Activated T-helper 17 cell treated with anti-CD3 and anti-CD28 coated beads, Interleukin-2, amount 50 U/mL, for 72 hours (primary cell): ENCODE measurements at regions not wholly inside any gene's neighbourhood (a gene's known extent, or its start where the extent isn't known, plus 50 kb on each side); places are given as distances from the start of the nearest gene placed in this dataset.
"Not testable (repeated sequence)": the region's sequence is repeated elsewhere in the genome, so short reads cannot be mapped to it uniquely, and the experiment has no call there.

Experiments used
- ATAC-seq: fragments of 150-1000 bp; cut with Tn5 transposase; replicated peaks from 2 replicates; pipeline ENCODE4 v1.10.0; 2021; ENCODE audit warnings: mild to moderate bottlenecking, moderate library complexity
- H3K27ac Mint-ChIP-seq: one replicate; pipeline ENCODE4 v1.8.0; 2022; ENCODE audit warnings: mixed read lengths
- H3K27me3 Mint-ChIP-seq: one replicate; pipeline ENCODE4 v1.8.0; 2022; ENCODE audit warnings: mixed read lengths
- H3K36me3 Mint-ChIP-seq: one replicate; pipeline ENCODE4 v1.8.0; 2022; ENCODE audit warnings: low read depth, mild to moderate bottlenecking, mixed read lengths
- H3K4me1 Mint-ChIP-seq: one replicate; pipeline ENCODE4 v1.8.0; 2022; ENCODE audit warnings: mixed read lengths
- H3K4me3 Mint-ChIP-seq: one replicate; pipeline ENCODE4 v1.8.0; 2022; ENCODE audit warnings: mild to moderate bottlenecking, mixed read lengths
- H3K9me3 Mint-ChIP-seq: one replicate; pipeline ENCODE4 v1.8.0; 2022; ENCODE audit warnings: mixed read lengths

DNA sequence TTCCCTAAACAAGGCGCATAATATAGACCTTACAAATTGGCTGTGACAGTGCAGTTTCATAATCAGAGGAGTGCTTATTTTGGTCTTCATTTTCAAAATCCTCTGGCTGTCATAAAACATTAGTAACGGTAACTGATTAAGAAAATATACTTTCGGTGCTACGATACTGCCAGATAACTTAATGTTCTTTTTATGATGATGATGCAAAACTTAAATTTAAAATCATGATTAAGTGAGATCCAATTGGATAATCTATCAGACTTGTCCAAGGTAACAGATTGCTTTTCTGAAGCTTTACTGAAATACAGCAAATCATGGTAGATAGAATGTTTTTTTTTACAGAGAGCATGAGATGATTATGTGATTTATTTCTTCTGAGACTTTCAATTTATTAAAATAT, 364.2 kb upstream of the CNTN3 start:
- H3K9me3 Mint-ChIP-seq: peaks cover 8% of the 10 kb centered on the region
- no peaks in the 10 kb centered on the region for H3K36me3 Mint-ChIP-seq
- no peaks in the 10 kb centered on the region for H3K4me1 Mint-ChIP-seq
- H3K27ac Mint-ChIP-seq: no peak overlapping the region
- H3K4me3 Mint-ChIP-seq: no peak overlapping the region
- no peak for ATAC-seq
- no peaks in the 10 kb centered on the region for H3K27me3 Mint-ChIP-seq

DNA sequence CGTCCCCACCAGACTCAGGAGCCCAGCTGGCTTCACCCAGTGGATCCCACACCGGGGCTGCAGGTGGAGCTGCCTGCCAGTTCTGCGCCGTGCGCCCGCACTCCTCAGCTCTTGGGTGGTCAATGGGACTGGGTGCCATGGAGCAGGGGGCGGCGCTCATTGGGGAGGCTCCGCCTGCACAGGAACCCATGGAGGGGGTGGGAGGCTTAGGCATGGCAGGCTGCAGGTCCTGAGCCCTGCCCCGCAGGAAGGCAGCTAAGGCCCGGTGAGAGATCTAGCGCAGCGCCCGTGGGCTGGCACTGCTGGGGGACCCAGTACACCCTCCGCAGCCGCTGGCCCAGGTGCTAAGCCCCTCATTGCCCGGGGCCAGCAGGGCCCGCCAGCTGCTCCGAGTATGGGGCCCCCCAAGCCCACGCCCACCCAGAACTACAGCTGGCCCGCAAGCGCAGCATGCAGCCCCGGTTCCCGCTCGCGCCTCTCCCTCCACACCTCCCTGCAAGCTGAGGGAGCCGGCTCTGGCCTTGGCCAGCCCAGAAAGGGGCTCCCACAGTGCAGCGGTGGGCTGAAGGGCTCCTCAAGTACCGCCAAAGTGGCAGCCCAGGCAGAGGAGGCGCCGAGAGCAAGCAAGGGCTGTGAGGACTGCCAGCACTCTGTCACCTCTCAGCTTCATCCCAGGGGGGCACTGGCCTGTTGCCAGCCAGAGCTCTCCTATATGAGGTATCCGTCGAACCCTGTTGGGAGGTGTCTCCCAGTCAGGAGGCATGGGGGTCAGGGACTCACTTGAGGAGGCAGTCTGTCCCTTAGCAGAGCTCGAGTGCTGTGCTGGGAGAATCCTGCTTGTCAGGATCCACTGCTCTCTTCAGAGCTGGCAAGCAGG, 370.8 kb upstream of the CNTN3 start:
- not testable (repeated sequence) for H3K9me3 Mint-ChIP-seq, H3K27ac Mint-ChIP-seq, H3K27me3 Mint-ChIP-seq, H3K4me3 Mint-ChIP-seq, ATAC-seq, H3K36me3 Mint-ChIP-seq, H3K4me1 Mint-ChIP-seq

DNA sequence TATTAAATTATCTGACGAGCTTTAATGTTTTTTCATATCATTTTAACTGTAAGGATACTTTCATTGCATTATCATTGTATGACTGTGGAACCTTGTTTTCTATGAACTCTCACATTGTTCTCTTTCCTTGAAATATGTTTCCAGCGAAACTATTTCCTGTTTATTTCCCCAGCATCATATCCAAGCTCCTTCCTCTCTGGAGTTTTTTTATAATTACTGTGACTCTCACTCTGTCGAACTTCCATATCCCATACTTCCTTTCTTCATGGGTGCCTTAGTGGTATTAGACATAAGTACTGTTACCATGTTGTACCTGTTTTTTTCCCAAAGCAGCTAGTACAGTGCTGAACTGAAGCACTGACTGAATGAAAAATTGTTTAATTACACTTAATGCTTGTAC, 373.6 kb upstream of the CNTN3 start:
- Mint-ChIP-seq H3K36me3 (no peaks in the 10 kb centered on the region), H3K27me3 (no peaks in the 10 kb centered on the region)

DNA sequence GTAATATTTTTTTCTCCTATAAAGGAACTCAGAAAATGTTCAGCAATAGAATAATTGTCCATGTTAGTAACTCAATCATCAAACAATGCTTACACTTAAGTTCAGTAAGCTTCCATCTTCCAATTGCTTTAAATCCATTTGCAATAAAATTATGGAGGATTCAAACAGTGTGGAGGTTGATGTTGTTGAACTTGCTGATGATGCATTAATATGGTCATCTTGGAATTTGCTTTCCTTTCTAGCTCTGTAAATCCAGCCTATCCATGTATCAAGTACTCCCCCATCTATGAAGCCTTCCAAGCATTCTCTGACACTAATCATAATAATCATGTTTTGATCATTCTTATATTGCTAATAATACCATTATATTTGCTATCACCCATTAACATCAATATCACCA, 378.4 kb upstream of the CNTN3 start:
- Mint-ChIP-seq H3K9me3 (peaks cover 14% of the 10 kb centered on the region), H3K27ac (no peak overlapping the region), H3K27me3 (no peaks in the 10 kb centered on the region), H3K36me3 (no peaks in the 10 kb centered on the region), H3K4me3 (no peak overlapping the region), H3K4me1 (no peaks in the 10 kb centered on the region)
- ATAC-seq: no peak

More for the DNA sequence above, 373.6 kb upstream of the CNTN3 start:
- H3K9me3 Mint-ChIP-seq: peaks cover 13% of the 10 kb centered on the region
- no peak overlapping the region for H3K27ac Mint-ChIP-seq
- H3K4me1 Mint-ChIP-seq: no peaks in the 10 kb centered on the region
- ATAC-seq: no peak
- H3K4me3 Mint-ChIP-seq: no peak overlapping the region

DNA sequence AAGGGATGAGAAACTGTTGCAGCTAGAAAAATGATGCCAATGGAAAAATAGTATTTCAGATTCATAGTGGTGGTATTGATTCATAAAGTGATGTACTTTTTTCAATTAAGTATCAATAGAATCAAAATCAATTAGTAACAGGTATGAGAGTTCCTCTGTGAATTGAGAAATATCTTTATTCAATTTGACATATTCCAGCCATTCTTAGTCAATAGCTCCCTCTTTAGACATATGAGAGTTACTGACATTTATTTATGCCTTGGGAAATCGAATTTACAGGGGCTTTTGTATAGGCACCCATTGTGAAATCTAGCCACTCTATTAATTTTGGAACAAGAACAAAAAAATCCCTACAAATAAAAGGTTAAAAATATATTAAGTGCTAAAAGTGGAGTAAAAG, 386.9 kb upstream of the CNTN3 start:
- H3K4me3 Mint-ChIP-seq: no peak overlapping the region
- H3K27ac Mint-ChIP-seq: no peak overlapping the region
- no peak for ATAC-seq
- H3K27me3 Mint-ChIP-seq: no peaks in the 10 kb centered on the region
- peaks cover 11% of the 10 kb centered on the region for H3K9me3 Mint-ChIP-seq
- H3K36me3 Mint-ChIP-seq: no peaks in the 10 kb centered on the region
- no peaks in the 10 kb centered on the region for H3K4me1 Mint-ChIP-seq

DNA sequence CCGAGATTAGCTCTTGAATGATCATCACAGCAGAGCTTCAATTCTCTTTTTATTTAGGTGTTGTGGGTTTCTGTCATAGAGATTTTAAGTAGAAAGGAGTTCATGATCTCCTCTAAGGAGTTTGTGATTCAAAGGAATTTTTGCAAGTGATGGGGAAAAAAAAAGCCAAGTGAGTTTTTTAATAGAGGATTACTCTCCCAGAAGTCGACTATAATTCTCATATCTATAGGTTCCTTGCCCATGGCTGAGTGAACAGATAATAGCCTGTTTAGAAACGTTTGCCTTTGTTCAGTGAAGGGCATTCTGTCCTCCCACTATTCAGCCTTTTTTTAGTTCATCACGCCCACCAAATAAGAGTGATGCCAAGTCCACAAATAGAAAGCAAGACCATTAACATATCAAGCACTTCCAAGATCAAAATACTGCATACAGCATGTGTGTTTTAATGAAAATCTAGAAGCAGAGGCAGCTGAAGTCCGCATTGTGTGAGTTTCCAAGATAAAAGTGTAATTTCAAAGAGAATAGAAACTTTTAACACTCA, 398.4 kb upstream of the CNTN3 start:
- Mint-ChIP-seq H3K9me3 (peaks cover 13% of the 10 kb centered on the region), H3K4me1 (no peaks in the 10 kb centered on the region), H3K4me3 (no peak overlapping the region), H3K27ac (no peak overlapping the region), H3K27me3 (no peaks in the 10 kb centered on the region), H3K36me3 (no peaks in the 10 kb centered on the region)
- no peak for ATAC-seq

DNA sequence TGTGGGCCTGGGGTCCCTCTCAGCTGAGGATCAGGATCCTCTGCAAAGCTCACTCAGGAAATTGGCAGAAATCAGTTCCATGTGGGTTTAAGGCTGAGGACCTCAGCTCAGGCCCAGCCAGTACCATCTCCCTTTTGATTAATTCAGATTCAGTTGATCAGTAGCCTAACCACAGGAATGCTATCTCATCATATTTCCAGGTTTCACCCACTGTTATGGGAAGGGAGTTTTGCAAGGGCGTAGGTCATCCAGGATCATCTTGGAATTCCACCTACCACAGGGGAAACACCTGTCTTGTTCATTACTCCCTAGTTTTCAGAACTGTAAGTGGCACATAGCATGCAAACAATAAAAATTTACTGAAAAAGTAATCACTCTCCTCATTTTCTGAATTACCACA, 399.5 kb upstream of the CNTN3 start:
- Mint-ChIP-seq H3K27me3 (no peaks in the 10 kb centered on the region), H3K4me1 (no peaks in the 10 kb centered on the region), H3K9me3 (peaks cover 13% of the 10 kb centered on the region), H3K4me3 (no peak overlapping the region), H3K27ac (no peak overlapping the region), H3K36me3 (no peaks in the 10 kb centered on the region)
- no peak for ATAC-seq

DNA sequence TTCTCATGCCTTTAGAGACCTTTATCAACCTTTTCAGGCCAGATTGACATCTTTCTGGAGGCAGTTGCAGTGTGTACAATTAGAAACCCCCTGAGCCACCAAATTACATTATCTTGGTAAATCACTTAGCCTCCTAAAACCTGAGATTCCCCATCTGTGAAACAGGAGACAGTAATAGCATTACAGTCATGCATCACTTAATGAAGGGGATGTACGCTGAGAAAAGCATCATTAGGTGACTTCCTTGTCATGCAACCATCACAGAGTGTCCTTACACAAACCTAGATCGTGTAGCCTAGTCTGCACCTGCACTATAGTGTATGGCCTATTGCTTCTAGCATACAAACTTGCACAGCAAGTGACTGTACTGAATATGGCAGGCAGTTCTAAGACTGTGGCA, 400.8 kb upstream of the CNTN3 start:
- ATAC-seq: no peak
- no peak overlapping the region for H3K27ac Mint-ChIP-seq
- H3K4me3 Mint-ChIP-seq: no peak overlapping the region
- H3K27me3 Mint-ChIP-seq: no peaks in the 10 kb centered on the region
- peaks cover 11% of the 10 kb centered on the region for H3K9me3 Mint-ChIP-seq
- H3K4me1 Mint-ChIP-seq: no peaks in the 10 kb centered on the region
- no peaks in the 10 kb centered on the region for H3K36me3 Mint-ChIP-seq

DNA sequence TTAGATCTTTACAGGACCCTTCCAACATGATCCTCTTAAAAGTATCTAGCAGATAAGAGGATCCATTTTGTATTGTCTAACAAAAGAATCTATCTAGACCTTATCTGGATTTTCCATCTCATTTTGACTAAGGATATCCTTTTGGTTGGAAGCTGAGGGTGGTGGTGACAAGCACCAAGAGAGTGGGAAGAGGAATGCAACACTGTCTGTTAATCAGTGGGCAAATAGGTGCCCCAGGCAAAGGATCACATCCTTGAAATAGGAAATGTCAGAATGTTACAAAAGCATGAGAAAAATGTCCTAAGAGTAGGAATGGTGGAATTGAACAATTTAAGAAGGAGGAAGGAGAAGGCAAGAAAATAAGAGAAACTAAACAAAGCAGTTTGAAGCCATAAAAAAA, 420.7 kb upstream of the CNTN3 start:
- ATAC-seq: no peak
- no peaks in the 10 kb centered on the region for H3K4me1 Mint-ChIP-seq

DNA sequence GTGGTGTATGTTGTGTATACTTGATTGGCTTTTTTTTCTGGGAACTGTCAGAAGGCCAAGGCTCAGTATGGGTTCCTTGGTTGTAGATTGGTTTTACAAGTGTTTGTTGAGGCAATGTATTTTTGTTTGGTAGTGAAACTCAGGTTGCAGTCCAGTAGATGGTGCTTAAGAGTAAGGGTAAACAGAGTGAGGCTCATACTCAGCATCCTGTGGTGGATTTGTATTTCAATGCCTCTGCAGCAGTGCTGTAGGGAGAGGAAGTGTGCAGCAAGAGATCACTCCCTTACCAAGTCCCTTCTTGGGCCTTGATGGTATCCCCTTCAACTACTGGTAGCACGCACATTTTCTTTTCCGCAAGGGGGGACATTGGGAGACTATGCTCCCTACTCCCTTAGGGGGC, 428.5 kb upstream of the CNTN3 start:
- Mint-ChIP-seq H3K36me3 (no peaks in the 10 kb centered on the region), H3K9me3 (peaks cover 18% of the 10 kb centered on the region), H3K27me3 (no peaks in the 10 kb centered on the region), H3K4me3 (no peak overlapping the region), H3K4me1 (no peaks in the 10 kb centered on the region), H3K27ac (no peak overlapping the region)
- ATAC-seq: no peak

More for the DNA sequence above, 420.7 kb upstream of the CNTN3 start:
- no peaks in the 10 kb centered on the region for H3K36me3 Mint-ChIP-seq
- no peaks in the 10 kb centered on the region for H3K27me3 Mint-ChIP-seq
- H3K9me3 Mint-ChIP-seq: peaks cover 11% of the 10 kb centered on the region
- H3K4me3 Mint-ChIP-seq: no peak overlapping the region
- H3K27ac Mint-ChIP-seq: no peak overlapping the region

DNA sequence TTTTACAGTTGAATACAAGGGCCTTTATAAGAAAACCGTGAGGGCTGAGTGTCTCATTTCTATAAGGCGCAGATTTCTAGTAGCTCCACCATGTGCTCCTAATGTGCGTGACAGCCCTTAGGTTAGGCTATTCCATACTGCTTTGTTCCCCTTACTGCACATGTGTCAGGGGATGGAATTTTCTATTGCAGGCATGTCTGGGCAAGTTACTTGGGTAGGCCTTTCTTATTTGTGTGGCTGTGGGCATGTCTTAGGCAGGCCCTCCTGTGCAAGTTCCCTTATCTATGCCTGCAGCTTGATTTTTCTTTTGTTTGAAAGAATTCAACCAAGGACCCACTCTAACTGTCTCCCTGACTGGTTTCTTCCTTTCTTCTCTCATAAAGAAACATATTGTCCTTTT, 434.2 kb upstream of the CNTN3 start:
- Mint-ChIP-seq H3K9me3 (peaks cover 4% of the 10 kb centered on the region), H3K4me3 (no peak overlapping the region), H3K4me1 (no peaks in the 10 kb centered on the region), H3K36me3 (no peaks in the 10 kb centered on the region), H3K27me3 (no peaks in the 10 kb centered on the region), H3K27ac (no peak overlapping the region)
- ATAC-seq: no peak

DNA sequence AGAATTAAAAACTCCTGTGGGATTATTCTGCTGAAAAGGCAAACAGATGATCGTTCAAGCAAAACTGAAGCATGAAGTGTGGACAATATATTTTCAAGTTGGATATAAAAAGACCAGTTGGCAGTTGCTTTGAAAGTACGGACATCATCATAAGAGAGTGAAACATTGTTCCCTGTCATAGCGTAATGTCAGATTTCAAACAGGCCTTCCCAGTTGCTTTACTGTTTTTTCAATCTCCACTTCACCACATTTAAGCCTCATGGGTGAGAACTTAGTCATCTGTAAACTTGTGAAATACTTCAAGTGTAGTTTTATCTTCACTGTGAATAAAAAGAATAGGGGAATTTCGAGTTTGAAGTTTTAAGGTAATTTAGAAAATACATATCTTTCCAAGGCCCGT, 435.1 kb upstream of the CNTN3 start:
- ATAC-seq: no peak
- Mint-ChIP-seq H3K4me1 (no peaks in the 10 kb centered on the region), H3K9me3 (peaks cover 4% of the 10 kb centered on the region), H3K36me3 (no peaks in the 10 kb centered on the region), H3K27me3 (no peaks in the 10 kb centered on the region), H3K27ac (no peak overlapping the region), H3K4me3 (no peak overlapping the region)

DNA sequence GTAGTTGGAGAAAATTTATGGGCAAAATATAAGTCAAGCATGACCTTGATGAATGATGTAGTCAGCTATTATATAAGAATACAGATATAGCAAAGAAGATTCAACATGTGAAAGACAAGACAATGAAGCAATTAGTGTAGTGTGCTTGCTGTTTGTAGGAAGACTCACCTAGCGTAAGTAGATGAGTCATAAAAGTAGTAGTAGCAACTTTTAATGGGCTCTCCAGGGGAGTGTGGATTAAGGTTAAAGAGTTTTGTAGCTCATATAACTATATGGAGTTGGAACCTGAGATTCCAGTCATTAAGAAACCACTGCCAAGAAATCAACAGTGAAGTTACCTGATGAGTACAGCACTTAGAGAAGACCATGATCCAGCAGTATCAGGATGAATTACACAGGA, 444.7 kb upstream of the CNTN3 start:
- H3K27ac Mint-ChIP-seq: no peak overlapping the region
- no peaks in the 10 kb centered on the region for H3K4me1 Mint-ChIP-seq
- no peaks in the 10 kb centered on the region for H3K27me3 Mint-ChIP-seq
- H3K4me3 Mint-ChIP-seq: no peak overlapping the region
- no peak for ATAC-seq
- peaks cover 21% of the 10 kb centered on the region for H3K9me3 Mint-ChIP-seq
- H3K36me3 Mint-ChIP-seq: no peaks in the 10 kb centered on the region

DNA sequence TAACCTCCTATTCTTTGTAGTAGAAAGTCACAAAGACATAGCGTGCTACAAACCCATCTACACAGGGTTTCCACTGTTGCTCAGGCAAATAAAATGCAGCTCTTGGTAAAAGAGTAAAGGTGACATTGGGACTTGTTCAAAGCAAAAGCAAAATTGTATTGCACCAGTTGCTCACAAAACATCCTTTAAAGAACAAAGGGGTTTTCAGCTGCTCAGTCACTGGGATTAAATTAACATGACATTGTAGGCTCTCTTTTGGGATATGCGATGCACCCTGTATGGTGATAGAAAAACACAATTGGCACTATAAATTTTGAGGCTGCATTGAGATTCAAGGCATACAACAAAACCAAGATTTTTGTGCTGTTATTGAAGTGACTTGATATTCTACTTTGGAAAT, 447.3 kb upstream of the CNTN3 start:
- H3K27ac Mint-ChIP-seq: no peak overlapping the region
- peaks cover 17% of the 10 kb centered on the region for H3K9me3 Mint-ChIP-seq
- H3K27me3 Mint-ChIP-seq: no peaks in the 10 kb centered on the region
- no peaks in the 10 kb centered on the region for H3K36me3 Mint-ChIP-seq
- H3K4me3 Mint-ChIP-seq: no peak overlapping the region
- ATAC-seq: no peak
- H3K4me1 Mint-ChIP-seq: no peaks in the 10 kb centered on the region

DNA sequence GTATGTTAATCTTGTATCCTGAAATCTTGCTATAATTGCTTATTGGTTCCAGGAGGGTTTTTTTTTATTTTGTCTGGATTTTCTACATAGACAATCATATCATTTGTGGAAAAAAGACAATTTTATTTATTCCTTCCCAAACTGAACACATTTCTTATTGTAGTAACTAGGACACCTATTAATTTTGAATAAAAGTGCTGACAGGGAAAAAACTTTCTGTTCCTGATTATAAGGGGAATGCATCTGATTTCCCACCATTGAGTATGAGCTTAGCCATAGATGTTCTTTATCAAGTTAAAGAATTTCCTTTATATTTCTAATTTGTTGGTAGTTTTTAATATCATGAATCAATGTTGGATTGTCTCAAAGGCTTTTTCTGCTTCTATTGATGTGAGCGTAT, 460.7 kb upstream of the CNTN3 start:
- Mint-ChIP-seq H3K9me3 (no peaks in the 10 kb centered on the region), H3K36me3 (no peaks in the 10 kb centered on the region), H3K27me3 (no peaks in the 10 kb centered on the region), H3K4me3 (no peak overlapping the region), H3K4me1 (no peaks in the 10 kb centered on the region), H3K27ac (no peak overlapping the region)
- ATAC-seq: no peak
